Muscle layer of duodenum (tissue), 2 donors: ENCODE measurements at regions not wholly inside any gene's neighbourhood (a gene's known extent, or its start where the extent isn't known, plus 50 kb on each side); places are given as distances from the start of the nearest gene placed in this dataset.

ENCODE experiments used
- H3K27ac ChIP-seq: one replicate; pipeline ENCODE4 v1.7.0; 2013; ENCODE audit warnings: mild to moderate bottlenecking, low read length
- H3K27me3 ChIP-seq: one replicate; pipeline ENCODE4 v1.7.0; 2013; ENCODE audit warnings: low read depth, mild to moderate bottlenecking, control low read depth, low read length
- H3K36me3 ChIP-seq, 2 donors: one replicate each; pipeline ENCODE4 v1.7.0; 2013; ENCODE audit warnings: low read length in 2 of 2, control low read depth in 1 of 2, mild to moderate bottlenecking in 1 of 2; ENCODE audit not compliant: insufficient read depth in 2 of 2, control insufficient read depth in 1 of 2
- H3K4me1 ChIP-seq, 2 donors: one replicate each; pipeline ENCODE4 v1.7.0; 2013; ENCODE audit warnings: low read length in 2 of 2, mild to moderate bottlenecking in 2 of 2, control low read depth in 1 of 2, moderate library complexity in 1 of 2; ENCODE audit not compliant: insufficient read depth in 2 of 2, control insufficient read depth in 1 of 2
- H3K4me3 ChIP-seq, 2 donors: one replicate each; pipeline ENCODE4 v1.7.0; 2013; ENCODE audit warnings: low read length in 2 of 2, low read depth in 1 of 2, mild to moderate bottlenecking in 1 of 2
- H3K9me3 ChIP-seq, 2 donors: one replicate each; pipeline ENCODE4 v1.7.0; 2013; ENCODE audit warnings: low read length in 2 of 2, control low read depth in 1 of 2, mild to moderate bottlenecking in 1 of 2; ENCODE audit not compliant: control insufficient read depth in 1 of 2
- donor health status: healthy.

- Histone ChIP-seq H3K4me3 (no peak overlapping the region), H3K27me3 (no peaks in the 10 kb centered on the region), H3K36me3 (no peaks in the 10 kb centered on the region), H3K27ac (no peak overlapping the region), H3K9me3 (no peaks in the 10 kb centered on the region), H3K4me1 (no peaks in the 10 kb centered on the region)
These were observed 408.1 kb upstream of the ZNF385D start for GRCh38 chr3:22159004-22159695.

DNA sequence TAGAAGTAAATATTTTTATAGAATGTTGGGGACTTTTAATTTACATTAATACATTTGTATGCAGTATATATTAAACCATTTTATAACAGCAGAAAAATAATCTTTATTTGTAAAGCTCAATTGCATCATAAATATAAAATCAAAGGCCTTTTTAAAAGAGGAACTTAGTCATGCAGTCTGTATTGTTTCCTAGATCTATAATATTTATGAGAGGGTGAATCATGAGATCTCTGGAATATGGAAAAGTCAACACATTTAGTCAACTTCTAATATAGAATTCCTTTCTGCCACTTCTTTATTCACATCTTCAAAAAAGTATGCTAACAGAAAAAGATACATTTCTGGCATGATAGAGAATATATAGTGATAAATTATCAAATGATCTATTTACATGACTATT, 410.3 kb upstream of the ZNF385D start:
- Histone ChIP-seq H3K27me3 (no peaks in the 10 kb centered on the region), H3K27ac (no peak overlapping the region), H3K9me3 (no peaks in the 10 kb centered on the region), H3K4me1 (no peaks in the 10 kb centered on the region), H3K36me3 (no peaks in the 10 kb centered on the region), H3K4me3 (no peak overlapping the region)

- H3K4me3 ChIP-seq: no peak overlapping the region
- no peaks in the 10 kb centered on the region for H3K9me3 ChIP-seq
- no peaks in the 10 kb centered on the region for H3K36me3 ChIP-seq
- H3K27ac ChIP-seq: no peak overlapping the region
- no peaks in the 10 kb centered on the region for H3K27me3 ChIP-seq
- no peaks in the 10 kb centered on the region for H3K4me1 ChIP-seq
These were observed 419.4 kb upstream of the ZNF385D start for GRCh38 chr3:22170370-22170769.

- Histone ChIP-seq H3K9me3 (no peaks in the 10 kb centered on the region), H3K4me1 (no peaks in the 10 kb centered on the region), H3K27ac (no peak overlapping the region), H3K36me3 (no peaks in the 10 kb centered on the region), H3K4me3 (no peak overlapping the region), H3K27me3 (no peaks in the 10 kb centered on the region)
These were observed 422.0 kb upstream of the ZNF385D start for GRCh38 chr3:22172964-22173363.

DNA sequence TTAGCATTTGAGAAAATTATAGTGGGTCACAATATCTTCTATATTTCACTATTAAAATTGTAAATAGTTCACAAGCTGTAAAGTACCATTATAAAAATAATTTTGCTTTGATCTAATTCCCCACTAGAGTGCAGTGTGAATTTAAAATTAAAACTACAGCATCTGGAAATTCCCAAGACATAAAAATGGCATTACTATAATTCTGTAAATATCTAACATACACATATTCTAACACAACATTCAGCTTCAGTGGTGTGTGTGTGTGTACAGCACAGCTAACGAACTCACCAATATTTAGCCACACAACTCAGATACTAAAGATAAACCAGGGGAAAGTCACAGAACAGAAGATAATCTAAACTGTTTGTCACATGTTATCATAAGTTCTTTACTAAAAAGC, 424.9 kb upstream of the ZNF385D start:
- Histone ChIP-seq H3K36me3 (no peaks in the 10 kb centered on the region), H3K9me3 (no peaks in the 10 kb centered on the region), H3K27ac (no peak overlapping the region), H3K4me1 (no peaks in the 10 kb centered on the region), H3K27me3 (no peaks in the 10 kb centered on the region), H3K4me3 (no peak overlapping the region)

DNA sequence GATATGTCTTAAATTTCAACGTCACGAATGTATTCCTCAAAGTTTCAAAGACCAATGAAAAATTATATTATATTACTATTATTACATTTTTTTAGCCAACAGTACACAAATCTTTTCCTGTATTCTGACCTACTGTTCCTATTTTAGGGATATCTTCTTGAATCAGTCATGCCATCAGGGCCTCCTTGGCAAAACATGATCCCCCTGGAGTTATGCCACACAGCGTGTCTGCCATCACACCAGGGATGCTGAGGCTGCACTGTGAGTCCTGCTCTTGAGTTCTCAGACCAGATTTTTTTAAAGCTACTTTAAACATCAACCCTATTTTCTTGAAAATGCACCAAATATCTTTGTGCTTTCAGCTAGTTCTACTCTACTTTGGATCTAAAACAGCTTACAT, 425.9 kb upstream of the ZNF385D start:
- H3K4me3 ChIP-seq: no peak overlapping the region
- H3K27ac ChIP-seq: no peak overlapping the region
- no peaks in the 10 kb centered on the region for H3K27me3 ChIP-seq
- H3K36me3 ChIP-seq: no peaks in the 10 kb centered on the region
- H3K4me1 ChIP-seq: no peaks in the 10 kb centered on the region
- H3K9me3 ChIP-seq: no peaks in the 10 kb centered on the region

- H3K27me3 ChIP-seq: no peaks in the 10 kb centered on the region
- no peak overlapping the region for H3K27ac ChIP-seq
- H3K36me3 ChIP-seq: no peaks in the 10 kb centered on the region
- H3K4me1 ChIP-seq: no peaks in the 10 kb centered on the region
- H3K9me3 ChIP-seq: no peaks in the 10 kb centered on the region
- no peak overlapping the region for H3K4me3 ChIP-seq
These were observed 438.6 kb upstream of the ZNF385D start for GRCh38 chr3:22189616-22190015.

GRCh38 chr3:22199095-22199494, 448.1 kb upstream of the ZNF385D start:
- Histone ChIP-seq H3K9me3 (no peaks in the 10 kb centered on the region), H3K27ac (no peak overlapping the region), H3K4me3 (no peak overlapping the region), H3K4me1 (no peaks in the 10 kb centered on the region), H3K27me3 (no peaks in the 10 kb centered on the region), H3K36me3 (no peaks in the 10 kb centered on the region)

DNA sequence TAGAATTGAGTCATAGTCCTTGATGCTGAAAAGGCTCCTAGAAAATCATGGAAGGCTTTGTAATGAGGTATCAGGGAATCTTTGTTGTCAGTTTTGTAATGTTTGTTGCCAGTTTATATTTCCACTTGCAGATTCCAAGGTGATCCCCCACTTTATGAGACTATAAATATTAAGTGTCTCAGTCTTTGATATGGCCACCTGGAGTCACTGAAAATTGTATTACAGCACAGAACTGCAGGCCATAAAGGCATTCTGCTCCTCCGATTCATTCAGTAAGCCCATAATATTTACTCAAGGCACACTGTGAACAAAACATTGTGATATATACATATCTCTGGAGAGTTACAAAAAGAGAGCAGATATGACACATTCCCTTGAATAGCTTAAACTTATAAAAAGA, 457.8 kb upstream of the ZNF385D start:
- Histone ChIP-seq H3K4me1 (no peaks in the 10 kb centered on the region), H3K27me3 (no peaks in the 10 kb centered on the region), H3K4me3 (no peak overlapping the region), H3K27ac (no peak overlapping the region), H3K36me3 (no peaks in the 10 kb centered on the region), H3K9me3 (no peaks in the 10 kb centered on the region)

DNA sequence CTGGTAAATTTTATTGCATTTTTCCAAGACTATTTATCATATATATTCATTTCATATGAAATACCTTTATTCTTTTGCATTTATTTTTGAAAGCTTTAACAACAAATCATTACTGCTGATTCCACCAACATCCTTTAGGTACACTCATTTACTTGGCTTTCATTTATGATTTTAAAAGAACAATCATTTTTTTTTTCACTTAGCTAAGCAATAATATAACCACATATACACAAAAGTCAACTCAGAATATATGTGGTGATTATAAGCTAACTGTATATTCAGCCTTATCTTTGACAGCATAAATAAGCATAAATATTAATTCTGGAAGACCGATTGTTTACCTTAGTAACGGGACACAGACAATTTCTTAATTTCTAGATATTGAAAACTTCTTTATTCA, 458.6 kb upstream of the ZNF385D start:
- H3K36me3 ChIP-seq: no peaks in the 10 kb centered on the region
- H3K9me3 ChIP-seq: no peaks in the 10 kb centered on the region
- H3K4me3 ChIP-seq: no peak overlapping the region
- no peak overlapping the region for H3K27ac ChIP-seq
- H3K4me1 ChIP-seq: no peaks in the 10 kb centered on the region
- no peaks in the 10 kb centered on the region for H3K27me3 ChIP-seq

- H3K4me1 ChIP-seq: no peaks in the 10 kb centered on the region
- H3K4me3 ChIP-seq: no peak overlapping the region
- no peaks in the 10 kb centered on the region for H3K27me3 ChIP-seq
- no peaks in the 10 kb centered on the region for H3K36me3 ChIP-seq
- H3K27ac ChIP-seq: no peak overlapping the region
- H3K9me3 ChIP-seq: no peaks in the 10 kb centered on the region
These were observed 459.7 kb upstream of the ZNF385D start for GRCh38 chr3:22210693-22211092.

DNA sequence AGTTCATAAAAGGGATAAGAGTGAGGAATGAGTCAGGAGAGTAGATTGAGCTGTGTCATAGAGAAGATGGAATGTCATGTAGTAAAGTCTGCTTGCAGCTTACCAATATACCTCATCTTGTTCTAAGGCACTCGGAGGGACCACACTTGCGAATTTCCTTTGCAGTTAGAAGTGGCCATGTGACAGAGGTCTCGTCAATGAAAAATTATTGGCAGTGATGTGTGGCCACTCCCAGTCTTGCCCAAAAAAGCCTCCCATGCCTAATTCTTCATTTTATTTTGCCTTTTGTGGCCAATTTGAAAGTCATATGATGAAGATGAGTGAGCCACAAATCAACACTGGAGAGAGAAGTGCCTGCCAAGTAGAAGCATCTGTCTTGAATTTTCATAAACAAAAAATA, 465.6 kb upstream of the ZNF385D start:
- Histone ChIP-seq H3K9me3 (no peaks in the 10 kb centered on the region), H3K4me1 (no peaks in the 10 kb centered on the region)

More for the DNA sequence above, 465.6 kb upstream of the ZNF385D start:
- Histone ChIP-seq H3K27ac (no peak overlapping the region), H3K36me3 (no peaks in the 10 kb centered on the region), H3K27me3 (no peaks in the 10 kb centered on the region), H3K4me3 (no peak overlapping the region)
